Duodenal mucosa (tissue), 2 donors: ENCODE measurements at regions not wholly inside any gene's neighbourhood (a gene's known extent, or its start where the extent isn't known, plus 50 kb on each side); places are given as distances from the start of the nearest gene placed in this dataset.

Source experiments
- H3K27ac ChIP-seq: one replicate; pipeline ENCODE4 v1.7.0; 2013; ENCODE audit warnings: low read depth, low read length
- H3K27me3 ChIP-seq, 2 donors: one replicate each; pipeline ENCODE4 v1.7.0; 2013; ENCODE audit warnings: low read length in 2 of 2, control low read depth in 1 of 2; ENCODE audit not compliant: insufficient read depth in 2 of 2, control insufficient read depth in 1 of 2
- H3K36me3 ChIP-seq, 2 donors: one replicate each; pipeline ENCODE4 v1.7.0; 2013; ENCODE audit warnings: low read length in 2 of 2, control low read depth in 1 of 2; ENCODE audit not compliant: insufficient read depth in 2 of 2, control insufficient read depth in 1 of 2
- H3K4me1 ChIP-seq, 2 donors: one replicate each; pipeline ENCODE4 v1.7.0; 2013; ENCODE audit warnings: low read length in 2 of 2, control low read depth in 1 of 2; ENCODE audit not compliant: insufficient read depth in 2 of 2, control insufficient read depth in 1 of 2
- H3K4me3 ChIP-seq, 2 donors: one replicate each; pipeline ENCODE4 v1.7.0; 2013; ENCODE audit warnings: low read length in 2 of 2, low read depth in 1 of 2
- H3K9ac ChIP-seq, 2 donors: one replicate each; pipeline ENCODE4 v1.7.0; 2013; ENCODE audit warnings: low read length in 2 of 2, low read depth in 1 of 2
- H3K9me3 ChIP-seq, 2 donors: one replicate each; pipeline ENCODE4 v1.7.0; 2013; ENCODE audit warnings: low read length in 2 of 2, control low read depth in 1 of 2; ENCODE audit not compliant: control insufficient read depth in 1 of 2

GRCh38 chr5:125275725-125276090 lies 529.3 kb upstream of the ZNF608 start:
- Histone ChIP-seq H3K27ac (no peak overlapping the region), H3K9me3 (no peaks in the 10 kb centered on the region), H3K4me1 (no peaks in the 10 kb centered on the region)

GRCh38 chr5:125276096-125276495 lies 529.7 kb upstream of the ZNF608 start:
- Histone ChIP-seq H3K9me3 (no peaks in the 10 kb centered on the region), H3K27ac (no peak overlapping the region), H3K9ac (no peak overlapping the region), H3K36me3 (no peaks in the 10 kb centered on the region), H3K4me3 (no peak overlapping the region), H3K27me3 (no peaks in the 10 kb centered on the region), H3K4me1 (no peaks in the 10 kb centered on the region)

More at GRCh38 chr5:125275725-125276090, 529.3 kb upstream of the ZNF608 start:
- Histone ChIP-seq H3K27me3 (no peaks in the 10 kb centered on the region), H3K36me3 (no peaks in the 10 kb centered on the region), H3K9ac (no peak overlapping the region), H3K4me3 (no peak overlapping the region)

- no peak overlapping the region for H3K9ac ChIP-seq
- H3K27ac ChIP-seq = no peak overlapping the region
- no peaks in the 10 kb centered on the region for H3K27me3 ChIP-seq
- no peaks in the 10 kb centered on the region for H3K4me1 ChIP-seq
- no peaks in the 10 kb centered on the region for H3K9me3 ChIP-seq
- no peaks in the 10 kb centered on the region for H3K36me3 ChIP-seq
- H3K4me3 ChIP-seq = no peak overlapping the region
These were observed 531.2 kb upstream of the ZNF608 start for GRCh38 chr5:125277494-125278154.

GRCh38 chr5:125278711-125279110 lies 532.3 kb upstream of the ZNF608 start:
- Histone ChIP-seq H3K36me3 (no peaks in the 10 kb centered on the region), H3K9ac (no peak overlapping the region), H3K4me3 (no peak overlapping the region), H3K9me3 (no peaks in the 10 kb centered on the region), H3K27me3 (no peaks in the 10 kb centered on the region), H3K4me1 (no peaks in the 10 kb centered on the region), H3K27ac (no peak overlapping the region)

- no peaks in the 10 kb centered on the region for H3K4me1 ChIP-seq
- no peak overlapping the region for H3K4me3 ChIP-seq
- H3K27me3 ChIP-seq = no peaks in the 10 kb centered on the region
- no peak overlapping the region for H3K27ac ChIP-seq
- no peaks in the 10 kb centered on the region for H3K9me3 ChIP-seq
- H3K9ac ChIP-seq = no peak overlapping the region
- no peaks in the 10 kb centered on the region for H3K36me3 ChIP-seq
These were observed 535.2 kb upstream of the ZNF608 start for GRCh38 chr5:125281667-125282066.

- Histone ChIP-seq H3K27ac (no peak overlapping the region), H3K27me3 (no peaks in the 10 kb centered on the region), H3K9ac (no peak overlapping the region), H3K9me3 (no peaks in the 10 kb centered on the region), H3K4me1 (no peaks in the 10 kb centered on the region), H3K36me3 (no peaks in the 10 kb centered on the region), H3K4me3 (no peak overlapping the region)
These were observed 536.9 kb upstream of the ZNF608 start for GRCh38 chr5:125283372-125283771.

GRCh38 chr5:125286271-125286670 lies 539.8 kb upstream of the ZNF608 start:
- H3K36me3 ChIP-seq = no peaks in the 10 kb centered on the region
- H3K4me1 ChIP-seq = no peaks in the 10 kb centered on the region
- no peak overlapping the region for H3K4me3 ChIP-seq
- no peak overlapping the region for H3K9ac ChIP-seq
- H3K27ac ChIP-seq = no peak overlapping the region
- H3K9me3 ChIP-seq = no peaks in the 10 kb centered on the region
- no peaks in the 10 kb centered on the region for H3K27me3 ChIP-seq

- Histone ChIP-seq H3K27ac (no peak overlapping the region), H3K4me3 (no peak overlapping the region), H3K27me3 (no peaks in the 10 kb centered on the region), H3K9me3 (no peaks in the 10 kb centered on the region), H3K36me3 (no peaks in the 10 kb centered on the region), H3K4me1 (no peaks in the 10 kb centered on the region), H3K9ac (no peak overlapping the region)
These were observed 543.2 kb upstream of the ZNF608 start for GRCh38 chr5:125289606-125290005.

GRCh38 chr5:125290935-125291334 lies 544.5 kb upstream of the ZNF608 start:
- Histone ChIP-seq H3K4me3 (no peak overlapping the region), H3K27ac (no peak overlapping the region), H3K4me1 (no peaks in the 10 kb centered on the region), H3K36me3 (no peaks in the 10 kb centered on the region), H3K9me3 (no peaks in the 10 kb centered on the region), H3K9ac (no peak overlapping the region), H3K27me3 (no peaks in the 10 kb centered on the region)

- Histone ChIP-seq H3K27me3 (no peaks in the 10 kb centered on the region), H3K27ac (no peak overlapping the region), H3K4me3 (no peak overlapping the region), H3K9me3 (no peaks in the 10 kb centered on the region), H3K36me3 (no peaks in the 10 kb centered on the region), H3K9ac (no peak overlapping the region), H3K4me1 (no peaks in the 10 kb centered on the region)
These were observed 545.0 kb upstream of the ZNF608 start for GRCh38 chr5:125291447-125291846.

- no peaks in the 10 kb centered on the region for H3K9me3 ChIP-seq
- H3K4me1 ChIP-seq = no peaks in the 10 kb centered on the region
- H3K4me3 ChIP-seq = no peak overlapping the region
- no peaks in the 10 kb centered on the region for H3K36me3 ChIP-seq
- no peak overlapping the region for H3K27ac ChIP-seq
- H3K9ac ChIP-seq = no peak overlapping the region
- no peaks in the 10 kb centered on the region for H3K27me3 ChIP-seq
These were observed 546.8 kb upstream of the ZNF608 start for GRCh38 chr5:125293223-125293622.
